SKM-1 treated with dmso at 0.1 percent for 144 hours (cell line): ENCODE measurements at regions not wholly inside any gene's neighbourhood (a gene's known extent, or its start where the extent isn't known, plus 50 kb on each side); places are given as distances from the start of the nearest gene placed in this dataset.
"Not testable (repeated sequence)": the region's sequence is repeated elsewhere in the genome, so short reads cannot be mapped to it uniquely, and the experiment has no call there.

ENCODE experiments used
- DNase-seq: peaks from one replicate; lab custom pipeline; 2025; ENCODE audit not compliant: unreplicated experiment; lab: John Stamatoyannopoulos, UW

DNA sequence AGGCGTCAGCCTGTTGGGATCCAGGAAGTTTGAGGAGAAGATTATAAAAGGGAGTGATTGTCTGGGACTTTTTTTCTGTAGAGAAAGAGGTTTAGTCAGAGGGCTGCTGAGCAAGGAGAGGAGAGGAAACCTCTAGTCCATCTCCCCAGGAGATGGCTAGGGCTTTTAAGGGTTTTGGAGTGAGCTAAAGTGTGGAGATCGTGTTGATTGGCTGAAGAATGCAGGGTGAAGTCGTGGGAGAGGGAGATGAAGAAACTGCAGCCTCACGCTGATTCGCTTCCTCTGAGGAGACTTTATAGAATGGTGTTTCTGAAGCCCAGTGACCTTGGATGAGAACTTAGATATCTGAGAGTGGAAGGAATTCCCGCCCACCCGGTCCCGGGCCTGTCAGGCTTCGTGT lies 193.7 kb upstream of the PWP1 start:
- DNase-seq: no peak

DNA sequence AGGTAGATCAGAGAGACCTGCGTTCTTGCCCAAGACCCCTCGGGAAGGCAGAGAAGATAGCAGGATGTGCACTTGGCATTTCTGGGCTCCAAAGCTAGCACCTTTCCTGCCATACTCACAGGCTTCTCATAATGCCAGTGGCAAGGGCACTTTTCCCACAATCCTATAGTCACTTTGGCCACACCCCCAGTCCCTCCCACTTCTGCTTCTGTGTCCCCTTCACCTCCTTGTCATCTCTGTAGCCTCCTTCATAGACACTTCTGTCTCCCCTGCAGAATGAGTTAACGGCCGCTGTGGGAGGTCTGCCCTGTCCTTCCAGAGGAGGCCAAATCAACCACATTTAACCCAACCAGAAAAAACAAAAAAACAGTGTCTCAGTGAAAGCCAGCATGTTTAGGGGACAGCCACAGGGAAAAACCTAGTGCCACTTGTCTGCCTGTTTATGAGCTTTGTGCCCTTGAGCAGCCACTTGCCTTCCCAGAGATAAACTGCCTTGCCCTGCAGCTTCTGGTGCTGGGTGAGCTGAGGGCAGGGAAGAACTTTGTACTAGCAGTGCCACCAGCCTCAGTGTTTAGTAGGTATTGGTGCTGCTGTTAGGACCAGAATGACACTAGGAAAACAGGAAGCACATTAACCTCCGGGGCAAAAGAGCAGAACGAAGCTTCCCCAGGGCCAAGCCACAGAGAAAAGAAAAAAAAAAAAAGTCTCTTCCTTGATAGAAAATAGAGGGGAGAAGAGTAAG lies 193.0 kb upstream of the PWP1 start:
- no peak for DNase-seq

GRCh38 chr12:107493135-107493494 lies 192.5 kb upstream of the PWP1 start:
- no peak for DNase-seq

DNA sequence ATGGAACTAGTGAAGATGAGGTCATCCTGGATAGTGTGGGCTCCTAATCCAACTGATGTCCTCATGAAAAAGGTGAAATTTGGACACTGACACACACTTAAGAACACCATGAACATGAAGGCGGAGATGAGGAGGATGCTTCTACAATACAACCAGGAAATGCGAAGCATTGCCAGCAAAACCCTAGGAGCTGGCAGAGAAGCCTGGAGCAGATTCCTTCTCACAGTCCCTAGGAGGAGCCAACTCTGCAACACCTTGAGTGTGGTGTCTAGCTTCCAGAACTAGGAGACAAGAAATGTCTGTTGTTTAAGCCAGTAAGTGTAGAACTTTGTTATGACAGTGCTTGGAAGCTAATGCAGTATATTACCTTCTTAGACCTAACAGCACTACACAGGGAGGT lies 191.9 kb upstream of the PWP1 start:
- DNase-seq: no peak

DNA sequence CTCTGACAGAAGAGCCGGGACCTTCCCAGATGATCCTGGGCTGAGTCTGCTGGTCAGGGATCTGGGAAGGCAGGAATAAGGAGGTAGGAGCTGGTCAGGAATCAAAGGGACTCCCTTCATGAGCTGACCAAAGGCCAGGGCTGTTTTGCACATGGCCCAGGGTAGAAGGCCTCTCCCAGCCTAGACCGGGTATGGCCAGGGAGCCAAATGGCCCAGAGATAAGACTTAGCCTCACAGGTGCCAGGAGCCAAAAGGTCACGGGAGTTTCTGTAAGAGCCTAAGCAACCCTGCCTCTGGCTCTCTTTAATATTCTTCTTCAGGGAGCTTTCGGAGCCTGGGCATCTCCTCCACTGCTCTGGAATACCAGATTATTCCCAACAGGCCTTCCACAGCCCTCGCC lies 191.3 kb upstream of the PWP1 start:
- no peak for DNase-seq

DNA sequence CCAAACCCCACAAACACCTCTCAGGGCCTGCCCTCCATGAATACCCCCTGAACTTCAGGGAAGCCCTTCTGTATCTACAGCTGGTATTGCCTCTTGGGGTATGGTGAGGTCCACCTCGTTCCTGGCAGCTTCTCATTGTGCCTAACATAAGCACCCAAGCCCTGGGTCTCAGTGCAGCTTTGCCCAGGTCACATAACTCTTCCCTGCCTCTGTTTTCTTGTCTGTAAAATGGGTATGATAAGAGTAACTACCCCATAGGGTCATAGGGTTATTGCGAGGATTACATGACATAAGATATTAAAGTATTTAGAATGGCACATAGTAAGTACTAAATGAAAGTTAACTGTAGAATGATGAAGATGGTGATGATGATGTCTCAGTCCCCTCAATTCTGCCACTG lies 190.0 kb upstream of the PWP1 start:
- no peak for DNase-seq

DNA sequence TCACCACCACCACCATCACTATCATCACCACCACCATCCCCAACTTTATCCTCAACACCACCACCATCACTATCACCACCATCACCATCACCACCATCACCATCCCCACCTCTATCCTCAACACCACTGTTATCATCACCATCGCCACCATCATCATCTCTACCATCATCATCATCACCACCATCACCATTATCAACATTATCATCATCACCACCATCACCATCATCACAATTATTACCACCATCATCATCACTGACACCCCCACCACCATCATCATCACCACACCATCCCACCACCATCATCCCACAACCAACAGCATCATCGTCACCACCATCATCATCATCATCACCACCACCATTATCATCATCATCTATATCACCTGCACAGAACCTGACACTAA lies 188.4 kb upstream of the PWP1 start:
- DNase-seq: no peak

DNA sequence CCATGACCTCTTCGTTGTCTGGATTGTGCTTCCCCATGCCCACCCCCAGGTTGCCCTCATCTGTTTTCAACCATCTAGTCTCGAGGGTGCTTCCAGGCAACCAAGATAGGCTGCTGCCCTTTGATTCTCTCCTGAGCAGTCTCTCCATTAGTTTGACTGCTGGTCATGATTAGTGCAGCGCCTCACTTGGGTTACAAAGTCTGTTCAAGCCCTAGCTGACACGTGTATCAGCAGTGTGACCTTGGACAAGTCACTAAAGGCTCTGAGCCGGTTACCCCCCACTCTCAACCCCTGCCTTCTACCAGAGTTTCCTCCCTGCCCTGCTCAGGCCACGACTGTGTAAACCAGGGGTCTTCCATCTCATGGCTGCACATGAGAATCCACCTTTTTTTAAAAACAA lies 185.3 kb upstream of the PWP1 start:
- no peak for DNase-seq

DNA sequence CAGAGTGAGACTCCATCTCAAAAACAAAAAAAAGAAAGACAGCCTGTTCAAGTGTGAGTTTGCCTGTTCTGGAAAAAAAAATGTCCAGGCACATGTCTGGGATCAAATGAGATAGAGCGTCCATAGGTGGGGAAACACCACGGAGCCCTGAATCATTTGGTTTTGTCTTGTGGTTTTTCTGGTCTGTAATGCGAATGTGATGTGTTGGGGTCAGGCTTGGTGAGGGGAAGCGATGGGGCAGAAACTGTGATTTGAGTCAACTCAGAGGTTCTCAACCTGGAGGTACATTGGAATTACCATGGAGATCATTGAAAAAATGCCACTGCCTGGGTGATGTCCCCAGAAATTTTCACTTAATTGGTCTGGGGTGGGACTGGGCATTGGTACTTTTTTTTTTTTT lies 183.9 kb upstream of the PWP1 start:
- DNase-seq: no peak

GRCh38 chr12:107503129-107503855 lies 182.3 kb upstream of the PWP1 start:
- DNase-seq: no peak

DNA sequence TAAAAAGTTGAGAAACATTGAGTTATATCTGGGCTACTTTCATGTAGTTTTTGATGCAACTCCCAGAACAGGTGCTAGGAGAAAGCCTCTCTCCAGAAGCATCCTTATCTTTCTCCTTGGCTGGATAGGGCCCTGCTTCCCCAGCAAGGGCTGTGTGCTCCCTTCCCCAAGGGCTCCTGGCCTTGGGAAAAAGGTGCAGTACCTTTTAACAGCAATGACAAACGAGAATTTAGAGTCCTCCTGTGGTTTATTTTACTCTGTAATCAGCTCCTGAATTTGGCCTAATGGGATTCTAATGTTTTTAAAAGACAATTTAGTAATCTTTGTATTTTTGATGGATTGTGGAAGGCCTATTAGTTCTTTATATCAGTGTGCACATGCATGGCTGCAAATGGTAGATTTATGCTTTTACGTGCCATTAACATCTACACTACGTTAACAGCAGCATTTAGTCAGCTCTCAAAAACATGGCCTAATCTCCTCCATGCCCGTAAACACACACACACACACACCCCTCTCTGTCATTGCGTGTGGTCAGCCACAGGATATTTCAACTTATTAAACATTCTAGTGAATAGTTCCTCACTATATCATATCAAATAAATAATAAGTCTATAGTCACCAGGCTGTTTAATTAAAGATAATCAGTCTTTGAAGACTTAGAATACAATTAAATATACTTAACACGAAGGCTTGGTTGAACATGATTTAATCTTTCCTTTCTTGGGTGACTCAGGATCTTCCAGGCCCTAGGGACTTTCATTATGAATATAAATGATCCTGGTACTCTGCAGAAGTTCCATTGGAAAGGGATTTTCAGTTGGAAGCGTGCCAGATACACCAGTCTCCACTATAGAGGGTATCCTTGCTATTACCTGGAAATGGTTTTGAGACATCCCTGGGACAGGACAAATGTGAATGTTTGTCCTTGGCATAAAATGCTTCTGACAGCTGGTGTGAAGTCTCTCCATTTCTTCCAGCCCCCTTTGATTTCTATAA lies 181.4 kb upstream of the PWP1 start:
- no peak for DNase-seq

DNA sequence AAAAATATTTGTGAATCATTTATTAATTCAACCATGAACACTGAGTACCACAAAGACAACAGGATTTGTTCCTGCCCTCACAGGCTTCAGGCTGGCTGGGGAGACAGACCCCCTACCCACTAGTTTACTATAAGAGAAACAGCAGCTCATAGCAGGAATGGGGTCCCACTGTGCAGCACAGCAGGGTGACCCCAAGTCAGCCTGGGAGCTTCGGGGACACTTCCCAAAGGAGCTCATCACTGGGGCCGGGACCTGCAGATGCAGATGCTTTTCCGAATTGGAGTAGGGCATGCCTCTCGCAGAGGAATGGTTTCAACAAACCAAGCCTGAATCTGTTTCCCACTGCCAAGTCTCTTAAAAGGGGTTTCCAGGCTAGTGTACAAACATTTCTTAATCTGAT lies 176.2 kb upstream of the PWP1 start:
- no peak for DNase-seq

DNA sequence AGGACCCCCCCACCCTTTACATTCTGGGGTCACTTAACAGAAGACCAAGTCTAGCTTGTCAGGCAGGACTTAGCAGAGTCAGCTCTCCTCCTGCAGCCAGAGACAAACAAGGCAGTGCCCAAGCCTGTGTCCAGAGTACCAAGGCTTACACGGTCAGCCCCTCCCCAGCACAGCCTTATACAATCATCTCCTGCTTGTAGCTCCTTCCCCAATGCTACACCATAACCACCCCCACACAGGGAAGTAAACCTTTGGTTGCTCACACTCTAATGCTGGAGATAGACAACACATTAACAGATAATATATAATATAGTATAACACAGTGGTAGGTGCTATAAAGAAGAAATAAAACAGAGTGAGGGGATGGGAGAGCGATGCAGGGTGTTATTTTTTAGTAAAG lies 175.4 kb upstream of the PWP1 start:
- no peak for DNase-seq

DNA sequence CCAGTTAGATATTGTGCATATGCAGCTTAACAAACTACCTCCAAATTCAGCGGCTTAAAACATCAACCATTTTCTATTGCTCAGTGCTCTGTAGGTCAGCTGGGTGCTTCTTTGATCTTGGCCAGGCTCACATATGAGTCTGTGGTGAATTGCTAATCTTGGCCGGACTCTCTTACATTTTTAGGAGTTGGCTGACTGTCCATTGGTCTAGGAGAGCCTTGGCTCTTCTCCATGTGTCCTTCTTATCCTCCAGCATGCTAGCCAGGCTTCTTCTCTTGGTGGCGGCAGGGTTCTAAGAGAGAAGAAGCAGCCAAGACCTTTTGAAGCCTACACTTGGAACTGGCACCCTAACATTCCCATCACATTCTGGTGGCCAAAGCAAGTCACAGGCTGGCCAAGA lies 174.3 kb upstream of the PWP1 start:
- DNase-seq: no peak

GRCh38 chr12:107512391-107512790 lies 173.2 kb upstream of the PWP1 start:
- no peak for DNase-seq

DNA sequence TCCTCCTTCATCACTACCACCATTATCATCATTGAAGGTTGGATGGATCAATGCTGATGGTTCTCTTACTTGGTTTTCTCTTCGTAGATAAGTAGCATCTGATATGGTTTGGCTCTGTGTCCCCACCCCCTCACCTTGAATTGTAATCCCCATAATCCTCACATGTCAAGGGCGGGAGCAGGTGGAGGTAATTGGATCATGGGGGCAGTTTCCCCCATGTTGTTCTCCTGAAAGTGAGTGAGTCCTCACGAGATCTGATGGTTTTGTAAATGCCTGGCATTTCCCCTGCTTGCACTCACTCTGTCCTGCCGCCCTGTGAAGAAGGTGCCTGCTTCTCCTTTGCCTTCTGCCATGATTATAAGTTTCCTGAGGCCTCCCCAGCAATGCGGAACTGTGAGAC lies 172.4 kb upstream of the PWP1 start:
- no peak for DNase-seq

GRCh38 chr12:107513636-107514400 lies 171.8 kb upstream of the PWP1 start:
- DNase-seq: no peak

DNA sequence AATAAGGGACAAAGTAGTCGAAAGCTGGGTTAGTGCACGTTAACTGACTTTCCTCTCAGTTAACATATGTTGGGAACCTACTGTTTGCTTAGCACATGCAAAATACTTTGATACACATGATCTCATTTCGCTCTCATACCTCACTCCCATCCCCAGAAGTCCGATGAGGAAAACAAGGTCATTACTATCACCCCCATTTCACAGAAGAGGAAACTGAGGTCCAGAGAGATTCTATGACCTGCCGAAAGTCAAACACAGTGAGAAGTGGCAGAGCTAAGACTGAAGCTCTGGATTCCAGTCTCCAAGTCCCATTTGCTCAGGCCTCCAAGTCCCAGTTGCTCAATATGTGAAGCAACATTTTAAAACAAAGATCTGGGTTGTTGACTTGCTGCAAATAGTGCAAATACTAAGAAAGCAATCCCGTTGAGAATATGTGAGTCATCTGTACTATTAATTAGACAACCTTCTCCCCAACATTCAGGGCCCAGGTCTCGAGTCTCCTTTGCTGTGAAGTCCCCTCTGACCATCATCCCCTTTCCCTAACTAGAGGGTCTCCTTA lies 170.6 kb upstream of the PWP1 start:
- no peak for DNase-seq

DNA sequence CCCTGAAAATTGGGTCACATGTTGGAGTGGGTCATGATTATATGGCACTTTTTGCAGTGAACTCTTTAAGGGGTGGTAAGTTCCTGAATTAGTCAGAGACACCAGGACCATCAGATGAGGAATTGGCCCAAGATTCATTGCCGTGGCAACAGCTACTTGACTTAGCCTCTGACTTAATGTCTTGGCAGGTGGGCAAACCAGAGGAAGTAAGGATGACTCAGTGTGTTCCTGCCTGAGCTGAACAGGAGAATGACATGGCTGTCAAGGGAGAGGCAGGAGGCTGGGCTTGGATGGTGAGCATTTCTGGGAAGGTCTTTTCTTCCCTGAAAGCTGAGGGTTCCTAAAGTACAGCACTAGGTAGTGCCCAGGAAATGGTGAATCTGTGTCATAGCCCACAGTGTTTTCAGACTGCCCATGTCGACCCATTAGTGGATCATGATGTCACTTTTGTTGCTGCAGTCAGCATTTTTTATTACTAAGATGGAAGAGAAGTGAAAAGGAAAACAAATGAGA lies 170.1 kb upstream of the PWP1 start:
- DNase-seq: no peak

- DNase-seq: not testable (repeated sequence)
Measured at GRCh38 chr12:107517816-107518215, 167.8 kb upstream of the PWP1 start.
